Glutamatergic neuron (in vitro differentiated cells): ENCODE measurements at regions not wholly inside any gene's neighbourhood (a gene's known extent, or its start where the extent isn't known, plus 50 kb on each side); places are given as distances from the start of the nearest gene placed in this dataset.

Experiments
- DNase-seq: peaks from one replicate; pipeline ENCODE4 v3.0.0; 2022
- H3K27ac Mint-ChIP-seq: one replicate; pipeline ENCODE4 v1.8.0; 2020; ENCODE audit warnings: mild to moderate bottlenecking, mixed read lengths, inconsistent platforms; ENCODE audit not compliant: unreplicated experiment
- H3K27me3 Mint-ChIP-seq: one replicate; pipeline ENCODE4 v1.8.0; 2020; ENCODE audit warnings: mild to moderate bottlenecking, moderate library complexity, mixed read lengths, inconsistent platforms; ENCODE audit not compliant: unreplicated experiment
- H3K36me3 Mint-ChIP-seq: one replicate; pipeline ENCODE4 v1.8.0; 2020; ENCODE audit warnings: mild to moderate bottlenecking, mixed read lengths, inconsistent platforms; ENCODE audit not compliant: unreplicated experiment
- H3K4me1 Mint-ChIP-seq: one replicate; pipeline ENCODE4 v1.8.0; 2020; ENCODE audit warnings: mild to moderate bottlenecking, low read depth, mixed read lengths, inconsistent platforms; ENCODE audit not compliant: unreplicated experiment
- H3K4me3 Mint-ChIP-seq: one replicate; pipeline ENCODE4 v1.8.0; 2020; ENCODE audit warnings: mild to moderate bottlenecking, mixed read lengths, inconsistent platforms; ENCODE audit not compliant: unreplicated experiment
- H3K9me3 Mint-ChIP-seq: one replicate; pipeline ENCODE4 v1.8.0; 2020; ENCODE audit warnings: mild to moderate bottlenecking, moderate library complexity, mixed read lengths, inconsistent platforms; ENCODE audit not compliant: unreplicated experiment
- TF ChIP-seq, protein P1 (sequence below): fragments of 200-600 bp; sonication (generic); IDR thresholded peaks from one replicate; pipeline ENCODE4 v1.5.0; 2021; ENCODE audit not compliant: partially characterized antibody, unreplicated experiment

DNA sequence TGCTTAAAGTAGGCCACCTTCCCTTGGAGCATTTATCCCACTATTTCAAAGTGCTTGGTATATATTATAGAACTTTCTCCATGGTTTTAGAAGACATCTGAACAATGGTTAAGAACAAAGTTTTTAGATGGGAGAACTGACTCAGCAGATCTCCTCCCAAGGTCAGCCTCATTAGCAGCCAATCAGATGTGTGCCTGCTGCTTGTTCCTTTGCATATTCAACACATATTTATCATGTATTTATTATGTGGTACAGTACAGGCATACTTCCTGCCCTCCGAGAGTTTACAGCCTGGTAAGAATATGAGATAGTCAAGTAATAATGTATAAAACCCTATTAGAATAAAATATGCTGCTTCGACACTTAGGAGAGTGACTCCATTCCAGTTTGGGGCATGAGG is 120.1 kb upstream of the NRP1 start:
- H3K9me3 Mint-ChIP-seq = no peaks in the 10 kb centered on the region
- no peaks in the 10 kb centered on the region for H3K4me1 Mint-ChIP-seq
- TF ChIP-seq, protein P1, sequence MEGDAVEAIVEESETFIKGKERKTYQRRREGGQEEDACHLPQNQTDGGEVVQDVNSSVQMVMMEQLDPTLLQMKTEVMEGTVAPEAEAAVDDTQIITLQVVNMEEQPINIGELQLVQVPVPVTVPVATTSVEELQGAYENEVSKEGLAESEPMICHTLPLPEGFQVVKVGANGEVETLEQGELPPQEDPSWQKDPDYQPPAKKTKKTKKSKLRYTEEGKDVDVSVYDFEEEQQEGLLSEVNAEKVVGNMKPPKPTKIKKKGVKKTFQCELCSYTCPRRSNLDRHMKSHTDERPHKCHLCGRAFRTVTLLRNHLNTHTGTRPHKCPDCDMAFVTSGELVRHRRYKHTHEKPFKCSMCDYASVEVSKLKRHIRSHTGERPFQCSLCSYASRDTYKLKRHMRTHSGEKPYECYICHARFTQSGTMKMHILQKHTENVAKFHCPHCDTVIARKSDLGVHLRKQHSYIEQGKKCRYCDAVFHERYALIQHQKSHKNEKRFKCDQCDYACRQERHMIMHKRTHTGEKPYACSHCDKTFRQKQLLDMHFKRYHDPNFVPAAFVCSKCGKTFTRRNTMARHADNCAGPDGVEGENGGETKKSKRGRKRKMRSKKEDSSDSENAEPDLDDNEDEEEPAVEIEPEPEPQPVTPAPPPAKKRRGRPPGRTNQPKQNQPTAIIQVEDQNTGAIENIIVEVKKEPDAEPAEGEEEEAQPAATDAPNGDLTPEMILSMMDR = no peak
- DNase-seq = no peak
- H3K27me3 Mint-ChIP-seq = peaks cover 2% of the 10 kb centered on the region
- H3K4me3 Mint-ChIP-seq = no peak overlapping the region
- H3K36me3 Mint-ChIP-seq = peaks cover 6% of the 10 kb centered on the region
- H3K27ac Mint-ChIP-seq = no peak overlapping the region

DNA sequence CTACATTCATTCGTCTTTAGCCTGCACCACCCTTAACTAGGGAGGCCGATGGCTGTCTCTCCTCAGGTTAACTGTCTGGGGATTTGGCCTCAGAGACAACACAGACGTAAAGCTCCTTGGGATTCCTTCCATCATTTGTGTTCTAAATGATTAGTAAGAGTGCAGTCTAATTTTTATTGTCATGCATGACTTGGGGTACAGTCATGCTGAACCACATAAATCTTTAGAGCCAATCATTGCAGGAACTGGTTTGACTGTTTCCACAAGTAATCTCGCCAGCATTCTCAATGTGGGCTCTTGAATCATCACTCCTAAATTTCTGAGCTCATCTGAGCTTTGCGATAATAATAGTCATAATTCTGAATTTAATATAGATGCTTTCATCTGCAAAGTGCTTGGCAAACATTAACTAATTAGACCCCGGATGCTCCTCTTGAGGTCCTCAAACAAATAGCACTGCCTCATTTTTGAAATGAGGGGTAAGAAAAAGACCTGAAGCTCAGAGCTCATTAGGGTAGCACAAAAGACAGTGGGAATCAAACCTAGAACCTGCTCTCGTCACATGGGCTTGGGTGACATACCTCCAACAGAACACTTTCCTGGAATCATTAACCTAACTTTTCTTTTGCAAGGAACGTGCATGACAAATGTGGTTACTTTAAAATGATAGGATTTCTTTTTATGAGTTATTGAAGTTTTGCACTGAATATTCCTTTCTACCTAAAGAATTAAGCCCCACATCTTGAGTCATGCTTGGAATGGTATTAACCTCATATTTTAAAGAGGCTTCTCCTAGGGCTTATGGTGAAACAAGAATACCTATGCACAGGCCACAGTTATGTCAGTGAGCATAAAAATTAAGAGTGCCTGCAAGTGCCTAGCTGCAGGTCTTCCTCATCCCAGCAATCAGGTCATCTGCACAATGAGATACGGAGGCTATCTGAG is 118.9 kb upstream of the NRP1 start:
- no peaks in the 10 kb centered on the region for H3K4me1 Mint-ChIP-seq
- H3K27me3 Mint-ChIP-seq = peaks cover 2% of the 10 kb centered on the region
- H3K27ac Mint-ChIP-seq = no peak overlapping the region
- DNase-seq = no peak
- TF ChIP-seq, protein P1 = no peak
- H3K4me3 Mint-ChIP-seq = no peak overlapping the region
- no peaks in the 10 kb centered on the region for H3K9me3 Mint-ChIP-seq
- H3K36me3 Mint-ChIP-seq = peaks cover 6% of the 10 kb centered on the region

DNA sequence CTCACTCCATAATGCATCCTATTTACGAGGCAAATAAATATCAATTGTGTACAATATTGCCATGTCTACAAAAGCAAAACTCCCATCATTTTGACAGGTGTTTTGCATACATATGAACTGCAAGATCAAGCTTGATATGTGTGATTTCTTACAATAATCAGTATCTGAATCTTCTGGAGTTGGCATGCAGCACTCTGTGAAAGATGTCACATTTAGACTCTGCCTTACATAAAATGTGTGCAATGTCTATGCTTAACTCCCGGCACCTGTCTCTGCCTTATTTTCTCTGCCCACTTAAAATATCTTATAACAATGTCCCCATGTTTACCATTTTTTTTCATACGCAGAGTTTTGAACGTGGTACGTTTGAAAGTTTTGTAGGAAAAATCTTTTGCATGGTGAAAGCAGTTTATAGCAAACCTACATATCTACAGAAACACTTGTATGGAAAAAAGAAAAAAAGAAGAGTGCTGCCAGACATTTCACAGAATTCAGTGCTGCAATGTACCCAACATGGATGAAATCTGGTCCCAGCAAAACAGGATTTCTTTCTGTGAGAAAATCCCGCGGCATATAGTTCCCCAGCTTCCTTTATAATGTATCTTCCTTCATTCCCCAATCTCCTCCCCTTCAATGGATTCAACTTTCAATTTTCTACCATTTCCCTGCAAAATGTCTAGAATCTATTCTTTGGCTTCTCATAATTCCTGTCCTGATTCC is 114.1 kb upstream of the NRP1 start:
- Mint-ChIP-seq H3K4me1 (no peaks in the 10 kb centered on the region), H3K4me3 (no peak overlapping the region), H3K27me3 (peaks cover 2% of the 10 kb centered on the region), H3K9me3 (no peaks in the 10 kb centered on the region), H3K27ac (no peak overlapping the region), H3K36me3 (peaks cover 6% of the 10 kb centered on the region)
- TF ChIP-seq, protein P1 = no peak
- DNase-seq = no peak

DNA sequence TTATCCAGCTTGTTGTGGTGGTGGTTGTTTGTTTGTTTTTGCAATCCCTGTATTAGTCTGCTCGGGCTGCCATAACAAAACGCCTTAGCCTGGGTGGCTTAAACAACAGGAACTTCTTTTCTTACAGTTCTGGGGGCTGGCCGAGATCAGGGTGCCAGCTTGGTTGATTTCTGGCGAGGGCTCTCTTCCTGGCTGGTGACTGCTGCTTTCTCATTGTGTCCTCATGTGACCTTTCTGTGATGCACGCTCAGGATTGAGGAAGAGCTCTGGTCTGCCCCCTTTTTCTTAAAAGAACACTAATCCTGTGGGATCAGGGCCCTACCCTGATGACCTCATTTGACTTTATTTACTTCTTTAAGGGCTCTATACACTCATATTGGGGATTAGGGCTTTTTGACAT is 107.1 kb upstream of the NRP1 start:
- DNase-seq = no peak
- Mint-ChIP-seq H3K4me1 (no peaks in the 10 kb centered on the region), H3K9me3 (no peaks in the 10 kb centered on the region), H3K36me3 (no peaks in the 10 kb centered on the region), H3K27ac (no peak overlapping the region), H3K27me3 (no peaks in the 10 kb centered on the region), H3K4me3 (no peak overlapping the region)
- TF ChIP-seq, protein P1 = no peak

DNA sequence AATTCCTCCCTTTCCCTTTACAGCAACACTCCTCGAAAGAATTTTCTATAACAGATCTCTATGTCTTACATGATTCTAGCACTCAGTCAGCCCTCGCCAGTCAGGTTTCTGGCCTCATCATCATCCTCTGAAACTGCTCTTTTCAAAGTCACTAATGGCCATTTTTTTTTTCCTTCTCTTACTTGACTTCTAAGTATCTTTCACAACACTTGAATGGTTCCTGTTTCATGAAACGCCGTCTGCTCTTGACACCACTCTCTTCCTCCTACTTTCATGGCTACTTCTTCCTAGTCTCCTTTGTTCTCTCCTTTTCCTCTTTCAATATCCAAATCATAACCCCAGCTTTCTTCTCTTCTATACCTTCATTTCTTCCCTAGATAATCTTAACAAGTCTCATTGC is 100.5 kb upstream of the NRP1 start:
- TF ChIP-seq, protein P1 = no peak
- no peak overlapping the region for H3K4me3 Mint-ChIP-seq
- no peaks in the 10 kb centered on the region for H3K27me3 Mint-ChIP-seq
- no peaks in the 10 kb centered on the region for H3K9me3 Mint-ChIP-seq
- no peaks in the 10 kb centered on the region for H3K4me1 Mint-ChIP-seq
- DNase-seq = no peak
- no peak overlapping the region for H3K27ac Mint-ChIP-seq
- no peaks in the 10 kb centered on the region for H3K36me3 Mint-ChIP-seq
